Astrocyte (in vitro differentiated cells and primary cell): ENCODE measurements at regions not wholly inside any gene's neighbourhood (a gene's known extent, or its start where the extent isn't known, plus 50 kb on each side); places are given as distances from the start of the nearest gene placed in this dataset.
"Not testable (repeated sequence)": the region's sequence is repeated elsewhere in the genome, so short reads cannot be mapped to it uniquely, and the experiment has no call there.

Experiments used
- EZH2 ChIP-seq: IDR thresholded peaks from 2 replicates; pipeline ENCODE4 v1.6.1; 2012; ENCODE audit warnings: mild to moderate bottlenecking, low read length, inconsistent platforms; ENCODE audit not compliant: insufficient read depth
- TF ChIP-seq, protein P1 (sequence below): IDR thresholded peaks from 2 replicates; pipeline ENCODE4 v1.5.1; 2011; ENCODE audit warnings: low read depth, mild to moderate bottlenecking, inconsistent platforms, low read length, moderate library complexity; ENCODE audit not compliant: insufficient read depth

DNA sequence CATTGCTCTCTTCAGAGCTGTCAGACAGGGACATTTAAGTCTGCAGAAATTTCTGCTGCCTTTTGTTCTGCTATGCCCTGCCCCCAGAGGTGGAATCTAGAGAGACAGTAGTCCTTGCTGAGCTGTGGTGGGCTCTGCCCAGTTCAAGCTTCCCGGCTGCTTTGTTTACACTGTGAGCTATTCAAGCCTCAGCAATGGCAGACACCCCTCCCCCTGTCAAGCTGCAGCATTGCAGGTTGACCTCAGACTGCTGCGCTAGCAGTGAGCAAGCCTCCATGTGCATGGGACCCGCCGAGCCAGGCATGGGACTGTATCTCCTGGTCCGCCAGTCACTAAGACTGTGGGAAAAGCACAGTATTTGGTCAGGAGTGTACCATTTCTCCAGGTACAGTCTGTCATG, 53.6 kb upstream of the MAPK10 start:
- TF ChIP-seq, protein P1, sequence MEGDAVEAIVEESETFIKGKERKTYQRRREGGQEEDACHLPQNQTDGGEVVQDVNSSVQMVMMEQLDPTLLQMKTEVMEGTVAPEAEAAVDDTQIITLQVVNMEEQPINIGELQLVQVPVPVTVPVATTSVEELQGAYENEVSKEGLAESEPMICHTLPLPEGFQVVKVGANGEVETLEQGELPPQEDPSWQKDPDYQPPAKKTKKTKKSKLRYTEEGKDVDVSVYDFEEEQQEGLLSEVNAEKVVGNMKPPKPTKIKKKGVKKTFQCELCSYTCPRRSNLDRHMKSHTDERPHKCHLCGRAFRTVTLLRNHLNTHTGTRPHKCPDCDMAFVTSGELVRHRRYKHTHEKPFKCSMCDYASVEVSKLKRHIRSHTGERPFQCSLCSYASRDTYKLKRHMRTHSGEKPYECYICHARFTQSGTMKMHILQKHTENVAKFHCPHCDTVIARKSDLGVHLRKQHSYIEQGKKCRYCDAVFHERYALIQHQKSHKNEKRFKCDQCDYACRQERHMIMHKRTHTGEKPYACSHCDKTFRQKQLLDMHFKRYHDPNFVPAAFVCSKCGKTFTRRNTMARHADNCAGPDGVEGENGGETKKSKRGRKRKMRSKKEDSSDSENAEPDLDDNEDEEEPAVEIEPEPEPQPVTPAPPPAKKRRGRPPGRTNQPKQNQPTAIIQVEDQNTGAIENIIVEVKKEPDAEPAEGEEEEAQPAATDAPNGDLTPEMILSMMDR, result not testable (repeated sequence)
- TF ChIP-seq EZH2, result not testable (repeated sequence)
